ENCODE measurements at regions not wholly inside any gene's neighbourhood (a gene's known extent, or its start where the extent isn't known, plus 50 kb on each side); places are given as distances from the start of the nearest gene placed in this dataset.

DNA sequence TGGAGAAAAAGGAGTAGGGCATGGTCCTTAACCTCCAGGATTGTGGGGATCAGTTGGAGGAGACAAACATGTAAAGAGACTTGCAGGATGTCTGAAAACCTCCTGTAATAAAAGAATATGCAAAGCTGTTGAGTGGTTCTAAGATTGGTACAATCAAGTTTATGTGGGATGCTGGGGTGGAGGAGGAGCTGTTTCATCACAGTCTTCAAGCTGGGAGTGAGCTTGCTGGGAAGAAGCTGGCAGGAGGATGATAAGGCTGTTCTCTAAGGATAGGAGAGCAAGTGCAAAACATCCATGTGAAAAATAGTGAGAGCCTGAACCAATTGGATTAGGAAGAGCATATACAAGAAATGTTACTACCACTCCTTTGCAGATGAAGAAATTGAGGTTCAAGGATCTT, 161.9 kb upstream of the CRIM1 start:
- ChIA-PET POLR2A (no interaction called here), CTCF (interaction anchor here (1.1 kb wide), 1 partner anchor 16 kb away, joined by 3 read pairs; no protein-coding TSS in a partner anchor)
- H3K4me1 ChIP-seq (ENCODE audit: control insufficient read depth in 1 of 2, insufficient read depth in 2 of 2, low read depth in 1 of 2, low read length in 1 of 2), result no peaks in the 10 kb centered on the region
- H3K9me2 ChIP-seq, result no peaks in the 10 kb centered on the region
- H2AFZ ChIP-seq (ENCODE audit: low read depth), result no peak overlapping the region
- no peak overlapping the region for H3K27ac ChIP-seq (ENCODE audit: low read depth in 2 of 2, low read length in 1 of 2)
- no peak overlapping the region for H3K4me3 ChIP-seq (ENCODE audit: low read depth in 2 of 2, low read length in 1 of 2)
- H3K36me3 ChIP-seq (replicated peaks in 1 of 2; ENCODE audit: control insufficient read depth in 1 of 2, insufficient read depth in 2 of 2, low read length in 1 of 2), result no peaks in the 10 kb centered on the region
- no peak overlapping the region for H3K9ac ChIP-seq
- H3K4me2 ChIP-seq, result no peak overlapping the region
- no peaks in the 10 kb centered on the region for H4K20me1 ChIP-seq (ENCODE audit: insufficient read depth)
- H3K27me3 ChIP-seq (ENCODE audit: insufficient read depth), result peaks cover 21% of the 10 kb centered on the region; the same call in 1 of the 2 replicates
- no peak for DNase-seq
- no peaks in the 10 kb centered on the region for H3K9me3 ChIP-seq
- TF ChIP-seq SIN3A (IDR thresholded peaks at IDR 0.05; ENCODE audit: borderline replicate concordance, low read depth, low read length), result no peak
- TF ChIP-seq, protein P1, sequence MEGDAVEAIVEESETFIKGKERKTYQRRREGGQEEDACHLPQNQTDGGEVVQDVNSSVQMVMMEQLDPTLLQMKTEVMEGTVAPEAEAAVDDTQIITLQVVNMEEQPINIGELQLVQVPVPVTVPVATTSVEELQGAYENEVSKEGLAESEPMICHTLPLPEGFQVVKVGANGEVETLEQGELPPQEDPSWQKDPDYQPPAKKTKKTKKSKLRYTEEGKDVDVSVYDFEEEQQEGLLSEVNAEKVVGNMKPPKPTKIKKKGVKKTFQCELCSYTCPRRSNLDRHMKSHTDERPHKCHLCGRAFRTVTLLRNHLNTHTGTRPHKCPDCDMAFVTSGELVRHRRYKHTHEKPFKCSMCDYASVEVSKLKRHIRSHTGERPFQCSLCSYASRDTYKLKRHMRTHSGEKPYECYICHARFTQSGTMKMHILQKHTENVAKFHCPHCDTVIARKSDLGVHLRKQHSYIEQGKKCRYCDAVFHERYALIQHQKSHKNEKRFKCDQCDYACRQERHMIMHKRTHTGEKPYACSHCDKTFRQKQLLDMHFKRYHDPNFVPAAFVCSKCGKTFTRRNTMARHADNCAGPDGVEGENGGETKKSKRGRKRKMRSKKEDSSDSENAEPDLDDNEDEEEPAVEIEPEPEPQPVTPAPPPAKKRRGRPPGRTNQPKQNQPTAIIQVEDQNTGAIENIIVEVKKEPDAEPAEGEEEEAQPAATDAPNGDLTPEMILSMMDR (IDR thresholded peaks at IDR 0.05), result no peak
- TF ChIP-seq TEAD4 (IDR thresholded peaks at IDR 0.05; ENCODE audit: borderline replicate concordance, insufficient read depth), result no peak
- no peak for TF ChIP-seq FOXJ3 (CRISPR knock-in tag; IDR thresholded peaks at IDR 0.05)
- no peak for TF ChIP-seq GABPA (IDR thresholded peaks at IDR 0.05; ENCODE audit: low read depth)
- TF ChIP-seq REST (IDR thresholded peaks at IDR 0.05; ENCODE audit: low read depth, low read length), result no peak
- H3F3A ChIP-seq (replicated peaks; ENCODE audit: insufficient read depth), result no peaks in the 10 kb centered on the region
- no peaks in the 10 kb centered on the region for H3K79me2 ChIP-seq (ENCODE audit: insufficient read depth)

DNA sequence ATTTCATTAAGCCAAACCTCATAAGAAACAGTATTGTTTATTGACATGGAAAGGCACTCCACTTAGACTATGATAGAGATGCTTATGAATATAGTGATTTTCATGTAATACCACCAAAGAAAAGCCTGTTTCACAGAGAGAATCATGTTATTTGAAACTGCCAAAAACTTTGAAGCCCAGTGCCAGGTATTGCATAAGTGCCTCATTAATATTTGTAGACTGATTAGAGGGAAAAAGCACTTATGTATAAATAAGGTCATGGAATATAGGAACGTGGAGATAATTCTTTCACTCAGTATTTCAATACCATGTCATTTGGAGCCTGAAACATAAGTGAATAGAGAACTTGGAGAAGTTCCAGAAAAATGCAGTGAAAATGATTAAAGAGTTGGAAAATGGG, 162.6 kb upstream of the CRIM1 start:
- WGBS (ENCODE audit: low lambda C conversion rate), result 0% methylated on average over 1 of the region's 1 CpG
- Histone ChIP-seq H3K79me2 (ENCODE audit: insufficient read depth) (no peaks in the 10 kb centered on the region), H3K36me3 (replicated peaks in 1 of 2; ENCODE audit: control insufficient read depth in 1 of 2, insufficient read depth in 2 of 2, low read length in 1 of 2) (no peaks in the 10 kb centered on the region), H2AFZ (ENCODE audit: low read depth) (no peak overlapping the region), H3K9me3 (no peaks in the 10 kb centered on the region), H3K27ac (ENCODE audit: low read depth in 2 of 2, low read length in 1 of 2) (no peak overlapping the region), H3K27me3 (ENCODE audit: insufficient read depth) (peaks cover 17% of the 10 kb centered on the region; the same call in 1 of the 2 replicates), H3K9me2 (no peaks in the 10 kb centered on the region), H3K4me2 (no peak overlapping the region), H3K9ac (no peak overlapping the region), H3K4me1 (ENCODE audit: control insufficient read depth in 1 of 2, insufficient read depth in 2 of 2, low read depth in 1 of 2, low read length in 1 of 2) (no peaks in the 10 kb centered on the region), H3K4me3 (ENCODE audit: low read depth in 2 of 2, low read length in 1 of 2) (no peak overlapping the region), H3F3A (replicated peaks; ENCODE audit: insufficient read depth) (no peaks in the 10 kb centered on the region), H4K20me1 (ENCODE audit: insufficient read depth) (no peaks in the 10 kb centered on the region)
- CTCF ChIA-PET, result interaction anchor here (1.1 kb wide), 1 partner anchor 15 kb away, joined by 3 read pairs; no protein-coding TSS in a partner anchor
- TF ChIP-seq TCF12 (IDR thresholded peaks at IDR 0.05) (no peak), POLR2AphosphoS5 (IDR thresholded peaks at IDR 0.05; ENCODE audit: low read depth, low read length) (no peak), JUND (IDR thresholded peaks at IDR 0.05) (no peak), TAF1 (IDR thresholded peaks at IDR 0.05; ENCODE audit: borderline replicate concordance, low read depth, low read length) (no peak), CHD2 (IDR thresholded peaks at IDR 0.05; ENCODE audit: low read length, partially characterized antibody) (no peak), RCOR1 (IDR thresholded peaks at IDR 0.05; ENCODE audit: low read length) (no peak), FOXM1 (IDR thresholded peaks at IDR 0.05; ENCODE audit: low read depth) (no peak), NRF1 (IDR thresholded peaks at IDR 0.05; ENCODE audit: low read depth, low read length) (no peak)
- DNase-seq, result no peak
- POLR2A ChIA-PET, result no interaction called here

Measured in SK-N-SH (cell line).